Kidney (tissue), 13 donors: ENCODE measurements at regions not wholly inside any gene's neighbourhood (a gene's known extent, or its start where the extent isn't known, plus 50 kb on each side); places are given as distances from the start of the nearest gene placed in this dataset.

Source experiments
- DNase-seq, 5 donors: peaks; one replicate each; pipeline ENCODE4 v3.0.0-alpha.2; 2013 to 2020
- FAIRE-seq: peaks from 2 replicates; lab custom pipeline; 2012; peaks lifted over from hg19 to GRCh38; lab: Jason Lieb, UNC
- H3K27ac ChIP-seq, 2 donors: one replicate each; pipeline ENCODE4 v1.7.0; 2013; ENCODE audit warnings: low read depth in 2 of 2, low read length in 2 of 2, inconsistent platforms in 1 of 2
- H3K27me3 ChIP-seq: one replicate; pipeline ENCODE4 v1.7.1; 2013; ENCODE audit warnings: low read length, inconsistent platforms; ENCODE audit not compliant: control insufficient read depth, insufficient read depth
- H3K36me3 ChIP-seq, 3 donors: one replicate each; pipeline versions ENCODE4 v1.7.0 to v1.7.1; 2013; ENCODE audit warnings: low read length in 3 of 3, control low read depth in 1 of 3, inconsistent platforms in 1 of 3; ENCODE audit not compliant: insufficient read depth in 3 of 3, control insufficient read depth in 2 of 3
- H3K4me1 ChIP-seq, 3 donors: one replicate each; pipeline versions ENCODE4 v1.7.0 to v1.7.1; 2013; ENCODE audit warnings: low read length in 3 of 3, inconsistent platforms in 1 of 3, low read depth in 1 of 3; ENCODE audit not compliant: control insufficient read depth in 2 of 3, insufficient read depth in 2 of 3
- H3K4me3 ChIP-seq, 3 donors: one replicate each; pipeline versions ENCODE4 v1.7.0 to v1.8.1; 2013; ENCODE audit warnings: low read length in 3 of 3, control low read depth in 1 of 3, inconsistent platforms in 1 of 3
- H3K9ac ChIP-seq, 3 donors: one replicate each; pipeline versions ENCODE4 v1.7.0 to v1.7.1; 2013; ENCODE audit warnings: low read length in 3 of 3, control low read depth in 1 of 3, inconsistent platforms in 1 of 3
- H3K9me3 ChIP-seq, 3 donors: one replicate each; pipeline versions ENCODE4 v1.7.0 to v1.7.1; 2013; ENCODE audit warnings: low read length in 3 of 3, control low read depth in 1 of 3, inconsistent platforms in 1 of 3; ENCODE audit not compliant: control insufficient read depth in 2 of 3, insufficient read depth in 1 of 3
- intact Hi-C: fragments of 100-400 bp; cut with DNase I; formaldehyde crosslinking; loops from one replicate; pipeline ENCODE4 v1.11.1; 2022
- TF ChIP-seq, protein P1 (sequence below): IDR thresholded peaks from 3 replicates; pipeline ENCODE4 v1.5.1; 2012; ENCODE audit warnings: mild to moderate bottlenecking, moderate library complexity, borderline replicate concordance; ENCODE audit not compliant: insufficient read depth; ENCODE audit errors: extremely low read depth
- donor health status: control.
- donor health status: control.
- donor health status: control.
- donor health status: control.
- donor health status: control.
- donor health status: DM: yes; HTN: yes; CAD: no.
- donor health status: Normal renal cell carcinoma (clear cell type).

DNA sequence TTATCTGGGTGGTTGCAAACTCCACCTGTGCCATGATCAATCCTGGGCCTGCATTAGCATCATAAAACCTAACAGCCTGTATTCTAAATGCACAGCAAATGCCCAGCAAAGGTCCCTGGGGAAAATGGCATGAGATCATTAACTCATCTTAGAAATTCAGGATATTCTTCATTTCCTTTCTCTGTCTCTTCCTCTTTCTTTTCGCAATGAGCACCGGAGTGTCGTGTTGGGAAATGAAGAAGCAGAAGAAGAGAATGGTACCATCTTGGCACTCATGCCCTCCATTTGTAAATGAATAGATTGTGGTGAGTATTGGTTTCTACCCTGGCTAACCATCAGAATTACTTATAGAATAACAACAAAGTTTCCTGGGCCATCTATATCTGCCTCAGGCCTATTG lies 193.6 kb downstream of the GALC start:
- intact Hi-C loops: no loop called here
- no peak for FAIRE-seq

GRCh38 chr14:87797001-87797400 lies 196.0 kb downstream of the GALC start:
- intact Hi-C loops: no loop called here
- no peaks in the 10 kb centered on the region for H3K9me3 ChIP-seq
- H3K27me3 ChIP-seq: no peaks in the 10 kb centered on the region
- FAIRE-seq (no peak), DNase-seq (no peak)
- no peak overlapping the region for H3K27ac ChIP-seq
- no peaks in the 10 kb centered on the region for H3K4me1 ChIP-seq
- no peaks in the 10 kb centered on the region for H3K36me3 ChIP-seq
- no peak overlapping the region for H3K4me3 ChIP-seq
- TF ChIP-seq, protein P1, sequence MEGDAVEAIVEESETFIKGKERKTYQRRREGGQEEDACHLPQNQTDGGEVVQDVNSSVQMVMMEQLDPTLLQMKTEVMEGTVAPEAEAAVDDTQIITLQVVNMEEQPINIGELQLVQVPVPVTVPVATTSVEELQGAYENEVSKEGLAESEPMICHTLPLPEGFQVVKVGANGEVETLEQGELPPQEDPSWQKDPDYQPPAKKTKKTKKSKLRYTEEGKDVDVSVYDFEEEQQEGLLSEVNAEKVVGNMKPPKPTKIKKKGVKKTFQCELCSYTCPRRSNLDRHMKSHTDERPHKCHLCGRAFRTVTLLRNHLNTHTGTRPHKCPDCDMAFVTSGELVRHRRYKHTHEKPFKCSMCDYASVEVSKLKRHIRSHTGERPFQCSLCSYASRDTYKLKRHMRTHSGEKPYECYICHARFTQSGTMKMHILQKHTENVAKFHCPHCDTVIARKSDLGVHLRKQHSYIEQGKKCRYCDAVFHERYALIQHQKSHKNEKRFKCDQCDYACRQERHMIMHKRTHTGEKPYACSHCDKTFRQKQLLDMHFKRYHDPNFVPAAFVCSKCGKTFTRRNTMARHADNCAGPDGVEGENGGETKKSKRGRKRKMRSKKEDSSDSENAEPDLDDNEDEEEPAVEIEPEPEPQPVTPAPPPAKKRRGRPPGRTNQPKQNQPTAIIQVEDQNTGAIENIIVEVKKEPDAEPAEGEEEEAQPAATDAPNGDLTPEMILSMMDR: no peak
- no peak overlapping the region for H3K9ac ChIP-seq

More for the DNA sequence above, 193.6 kb downstream of the GALC start:
- no peak for DNase-seq
- no peaks in the 10 kb centered on the region for H3K27me3 ChIP-seq
- TF ChIP-seq, protein P1: no peak
- no peaks in the 10 kb centered on the region for H3K4me1 ChIP-seq
- H3K36me3 ChIP-seq: no peaks in the 10 kb centered on the region
- no peaks in the 10 kb centered on the region for H3K9me3 ChIP-seq
- no peak overlapping the region for H3K9ac ChIP-seq
- no peak overlapping the region for H3K4me3 ChIP-seq
- H3K27ac ChIP-seq: no peak overlapping the region

GRCh38 chr14:87794561-87794960 lies 198.4 kb downstream of the GALC start:
- no peaks in the 10 kb centered on the region for H3K27me3 ChIP-seq
- intact Hi-C loops: no loop called here
- no peaks in the 10 kb centered on the region for H3K36me3 ChIP-seq
- DNase-seq (no peak), FAIRE-seq (no peak)
- H3K4me3 ChIP-seq: no peak overlapping the region
- H3K27ac ChIP-seq: no peak overlapping the region
- no peaks in the 10 kb centered on the region for H3K4me1 ChIP-seq
- no peak overlapping the region for H3K9ac ChIP-seq
- H3K9me3 ChIP-seq: no peaks in the 10 kb centered on the region
- TF ChIP-seq, protein P1: no peak

GRCh38 chr14:87785897-87786296 lies 207.1 kb downstream of the GALC start:
- Histone ChIP-seq H3K9me3 (no peaks in the 10 kb centered on the region), H3K27me3 (no peaks in the 10 kb centered on the region), H3K36me3 (no peaks in the 10 kb centered on the region), H3K27ac (no peak overlapping the region), H3K4me3 (no peak overlapping the region), H3K4me1 (no peaks in the 10 kb centered on the region), H3K9ac (no peak overlapping the region)
- DNase-seq: no peak
- no peak for FAIRE-seq
- TF ChIP-seq, protein P1: no peak
- intact Hi-C loops: no loop called here
